ENCODE measurements at regions not wholly inside any gene's neighbourhood (a gene's known extent, or its start where the extent isn't known, plus 50 kb on each side); places are given as distances from the start of the nearest gene placed in this dataset.

DNA sequence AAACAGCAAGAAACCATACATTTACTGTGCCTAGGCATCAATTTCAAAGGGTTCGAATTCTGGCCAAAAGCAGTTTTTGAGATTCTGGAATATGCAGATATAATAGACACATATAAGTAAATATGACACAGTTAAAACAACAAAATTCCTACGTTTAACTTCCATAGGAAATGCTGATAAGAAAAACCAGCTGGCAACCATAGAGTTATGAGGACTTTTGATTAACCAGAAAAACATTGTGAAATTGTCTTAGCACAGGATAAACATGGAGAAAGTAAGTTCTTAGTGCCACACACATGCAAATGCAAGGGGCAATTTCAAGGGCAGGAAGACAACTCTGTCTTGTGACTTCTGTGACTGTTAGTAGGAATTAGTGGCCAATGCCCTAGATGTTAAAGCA, 702.1 kb downstream of the TNS3 start:
- no peak for DNase-seq (ENCODE audit: low spot score)

DNA sequence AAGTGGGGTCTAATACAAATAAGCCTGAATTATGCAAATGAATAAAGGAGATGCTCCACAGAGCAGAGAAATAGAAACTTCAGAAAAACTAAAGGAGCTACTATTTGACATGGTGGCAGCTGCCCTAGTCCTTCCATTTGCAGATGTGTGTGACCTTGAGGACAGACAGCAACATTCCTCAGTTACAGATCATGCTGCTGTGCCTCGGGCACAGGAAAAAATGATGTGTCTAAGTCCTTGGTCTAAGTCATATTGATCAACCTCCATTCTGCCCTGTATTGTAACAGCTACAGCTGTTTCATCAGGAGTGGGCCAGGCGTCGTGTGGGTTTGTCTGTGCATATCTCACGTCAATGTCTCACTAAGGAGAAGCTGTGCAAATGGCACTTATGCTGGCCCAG, 710.4 kb downstream of the TNS3 start:
- DNase-seq (ENCODE audit: low spot score), result no peak

DNA sequence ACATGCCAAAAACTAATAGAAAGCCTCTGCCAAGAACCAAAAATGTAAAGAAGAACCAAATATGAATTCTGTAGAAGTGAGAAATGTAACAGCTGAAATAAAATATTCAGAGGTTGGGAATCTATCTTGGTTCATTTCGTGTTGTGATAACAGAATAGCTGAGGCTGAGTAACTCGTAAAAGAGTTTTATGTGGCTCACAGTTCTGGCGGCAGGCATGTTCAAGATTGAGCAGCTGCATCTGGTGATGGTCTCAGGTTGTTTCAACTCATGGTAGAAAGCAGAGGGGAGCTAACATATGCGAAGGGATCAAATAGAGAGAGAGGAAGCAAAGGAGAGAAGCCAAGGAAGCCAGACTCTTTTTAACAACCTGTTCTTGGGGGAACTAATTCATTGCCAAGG, 717.2 kb downstream of the TNS3 start:
- no peak for DNase-seq (ENCODE audit: low spot score)

DNA sequence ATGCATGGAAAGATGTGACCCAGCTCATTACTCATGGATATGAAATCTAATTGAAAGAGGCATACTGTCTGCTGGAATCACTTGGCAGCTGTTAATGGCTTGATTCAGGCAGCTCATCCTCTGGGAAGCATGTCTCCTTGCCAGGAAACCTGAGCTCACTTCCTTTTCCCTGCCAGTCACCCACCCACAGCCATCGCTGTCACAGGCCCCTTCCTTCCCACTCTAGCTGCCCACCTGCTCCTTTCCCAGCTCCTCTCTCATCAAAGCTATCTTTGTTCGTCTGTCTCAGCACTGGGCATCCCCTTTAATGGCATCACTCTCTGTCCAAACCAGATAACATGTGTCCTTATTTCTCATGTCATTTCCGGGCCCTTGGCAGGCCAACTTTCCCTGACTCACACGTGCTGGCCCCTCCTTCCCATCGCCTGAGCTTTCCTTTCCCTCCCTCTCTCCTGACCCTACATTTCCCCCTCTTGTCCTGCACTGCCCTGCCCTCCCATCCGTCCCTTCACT, 721.9 kb downstream of the TNS3 start:
- DNase-seq (ENCODE audit: low spot score), result no peak

DNA sequence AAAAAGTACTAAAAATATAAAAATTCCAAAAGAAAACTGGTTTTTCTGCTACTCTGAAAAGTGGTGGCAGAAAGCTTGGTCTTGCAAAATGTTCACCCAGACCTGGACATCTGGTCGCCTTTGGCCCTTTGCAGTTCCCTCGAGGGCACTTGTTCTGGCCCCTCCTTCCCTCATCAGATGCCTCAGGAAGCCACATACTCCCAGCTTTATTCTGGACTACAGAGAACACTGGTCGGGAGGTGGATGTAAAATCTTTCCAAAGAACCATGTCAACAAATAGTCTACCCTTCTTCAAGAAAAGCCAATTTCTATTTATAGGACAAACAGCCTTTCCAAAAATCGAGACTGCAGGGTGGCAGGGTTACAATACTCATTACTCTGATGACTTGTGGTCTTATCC, 726.1 kb downstream of the TNS3 start:
- DNase-seq (ENCODE audit: low spot score), result no peak

DNA sequence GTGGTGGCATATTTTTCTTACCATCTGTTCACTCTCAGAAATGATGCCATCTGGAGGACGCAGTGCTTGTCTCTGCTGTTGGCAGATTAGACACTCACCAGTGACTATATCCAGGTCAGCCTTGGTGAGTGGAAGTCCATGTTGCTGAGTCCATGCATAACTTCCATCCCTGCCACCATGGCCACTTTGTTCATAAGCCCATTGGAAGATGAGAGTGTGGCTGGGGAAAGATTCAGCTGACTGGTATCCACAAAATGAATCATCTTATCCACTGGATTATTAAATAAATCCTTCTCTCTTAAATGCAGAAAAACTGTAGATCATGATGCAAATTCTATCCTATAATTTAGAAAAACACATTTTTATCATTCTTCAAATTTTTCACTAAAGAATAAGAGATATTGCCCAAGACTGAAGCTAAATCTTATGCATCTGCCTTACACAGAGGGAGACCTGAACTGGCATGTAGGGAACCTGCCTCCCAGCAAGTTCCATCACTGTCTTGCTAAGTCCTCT, 726.9 kb downstream of the TNS3 start:
- DNase-seq (ENCODE audit: low spot score), result no peak

DNA sequence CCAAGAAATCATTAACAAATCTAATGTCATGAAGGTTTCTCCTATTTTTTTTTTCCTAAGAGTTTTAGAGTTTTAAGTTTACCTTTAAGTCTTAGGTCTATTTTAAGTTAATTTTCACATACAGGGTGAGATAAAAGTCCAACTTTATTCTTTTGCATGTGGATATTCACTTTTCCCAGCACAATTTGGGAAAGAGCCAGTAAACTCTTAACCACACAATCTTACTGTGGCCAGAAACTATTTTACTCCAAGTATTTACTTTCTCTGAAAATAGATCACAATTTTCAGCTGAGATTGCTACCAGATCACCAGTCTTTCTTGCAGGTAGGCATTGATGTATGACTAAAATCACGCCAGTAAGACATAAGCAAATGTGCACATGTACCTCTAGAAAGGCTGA, 728.5 kb downstream of the TNS3 start:
- no peak for DNase-seq (ENCODE audit: low spot score)

DNA sequence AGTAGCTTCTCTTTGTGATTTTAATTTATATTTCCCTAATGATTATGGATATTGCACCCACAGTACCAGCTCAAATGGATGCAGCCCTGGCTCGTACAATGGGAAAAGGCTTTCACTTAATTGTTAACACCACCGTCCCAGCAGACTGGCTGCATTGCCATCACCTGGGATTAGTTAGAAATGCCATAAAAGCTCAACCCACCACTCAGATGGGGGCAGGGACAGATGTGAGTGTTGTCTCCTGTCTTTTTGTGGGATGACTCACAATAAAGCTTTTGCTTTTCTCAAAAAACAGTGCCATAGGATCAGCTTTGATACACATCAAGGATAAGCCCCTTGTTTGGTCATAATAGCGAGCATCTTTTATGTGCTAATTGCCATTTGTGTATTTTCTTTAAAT, 729.1 kb downstream of the TNS3 start:
- no peak for DNase-seq (ENCODE audit: low spot score)

DNA sequence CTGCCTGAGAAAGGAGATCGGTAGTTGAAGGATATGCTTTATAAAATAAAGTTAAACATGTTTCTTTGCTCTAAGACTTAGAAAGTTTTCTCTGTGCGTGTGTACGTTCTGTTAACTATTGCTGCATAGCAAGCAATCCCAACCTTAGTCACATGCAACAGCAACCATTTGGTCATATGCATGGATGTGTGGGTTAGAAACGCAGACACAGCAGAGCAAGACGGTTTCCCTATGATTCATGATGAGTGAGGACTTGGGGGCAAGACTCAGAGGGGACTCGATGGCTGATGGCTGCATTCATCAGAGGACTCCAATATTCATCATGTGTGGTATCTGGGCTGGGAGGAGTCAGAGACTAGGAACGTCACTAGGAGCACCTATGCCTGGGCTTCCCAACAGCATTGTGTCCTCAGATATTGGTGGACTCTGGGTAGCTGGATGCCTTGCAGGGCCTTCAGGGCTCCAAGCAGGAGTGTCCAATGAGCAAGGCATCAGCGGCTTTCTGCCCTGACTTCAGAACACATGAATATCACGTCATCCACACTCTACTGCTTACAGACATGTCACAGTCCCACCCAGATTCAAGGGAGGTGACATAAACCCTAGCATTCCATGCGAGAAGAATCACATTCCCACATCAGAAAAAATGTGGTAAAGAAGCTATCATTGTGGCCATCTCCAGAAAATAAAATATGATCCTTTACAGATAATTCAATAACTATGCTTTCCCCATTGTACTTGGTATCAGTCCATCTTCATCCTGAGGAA, 731.2 kb downstream of the TNS3 start:
- DNase-seq (ENCODE audit: low spot score), result no peak

DNA sequence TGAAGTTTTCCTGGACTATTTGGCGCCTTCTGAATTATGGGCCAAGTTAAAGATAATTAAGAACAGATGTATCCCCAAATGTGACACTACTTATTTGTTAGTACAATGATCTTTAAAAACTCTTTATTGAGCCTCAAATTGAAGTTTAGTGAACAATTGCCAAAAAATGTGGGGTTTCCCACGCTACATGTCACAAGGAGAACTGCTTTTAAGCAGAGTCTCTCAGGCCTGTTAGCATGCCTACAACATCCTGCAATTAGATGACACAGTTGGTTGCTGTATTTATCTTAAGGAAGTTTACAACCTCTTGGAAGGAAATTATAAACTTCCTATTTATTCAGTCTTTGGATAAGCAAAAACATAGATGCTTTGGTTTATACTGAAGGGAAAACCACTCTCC, 733.0 kb downstream of the TNS3 start:
- DNase-seq (ENCODE audit: low spot score), result no peak

DNA sequence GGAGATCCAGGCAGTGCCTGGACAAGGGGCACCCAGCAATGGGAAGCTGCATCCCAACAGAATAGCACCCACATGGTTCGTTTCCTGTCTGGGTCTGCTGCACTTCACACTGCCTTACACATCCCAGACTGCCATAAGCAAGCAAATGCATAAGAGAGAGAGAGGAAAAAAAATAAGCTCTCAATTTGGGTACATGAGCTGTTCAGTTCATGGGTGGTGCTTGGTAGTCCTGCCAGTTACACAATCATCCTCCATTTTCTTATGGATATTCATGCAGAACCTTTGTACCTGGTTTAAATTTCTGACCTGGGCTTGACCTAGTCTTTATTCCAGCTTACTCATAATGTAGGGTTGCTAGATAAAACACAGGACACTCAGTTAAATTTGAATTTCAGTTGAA, 733.6 kb downstream of the TNS3 start:
- no peak for DNase-seq (ENCODE audit: low spot score)

DNA sequence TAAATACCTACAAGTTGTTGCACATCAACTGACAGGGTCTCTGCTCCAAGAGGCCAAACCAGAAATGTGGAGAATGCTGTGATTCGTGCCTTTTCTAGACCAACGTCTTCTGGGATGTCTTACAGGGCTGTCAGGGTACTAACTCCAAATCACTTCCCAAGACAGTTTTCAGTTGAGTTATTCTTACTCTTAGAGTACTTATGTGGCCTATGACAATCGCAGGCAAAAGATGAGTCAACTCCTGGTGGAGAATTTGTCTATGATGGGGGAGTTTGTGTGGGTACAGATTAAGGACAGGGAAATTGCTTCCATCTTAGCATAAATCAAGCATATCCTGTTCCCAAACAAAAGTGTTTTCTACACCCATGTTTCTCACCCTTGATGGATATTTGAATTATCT, 734.8 kb downstream of the TNS3 start:
- no peak for DNase-seq (ENCODE audit: low spot score)

DNA sequence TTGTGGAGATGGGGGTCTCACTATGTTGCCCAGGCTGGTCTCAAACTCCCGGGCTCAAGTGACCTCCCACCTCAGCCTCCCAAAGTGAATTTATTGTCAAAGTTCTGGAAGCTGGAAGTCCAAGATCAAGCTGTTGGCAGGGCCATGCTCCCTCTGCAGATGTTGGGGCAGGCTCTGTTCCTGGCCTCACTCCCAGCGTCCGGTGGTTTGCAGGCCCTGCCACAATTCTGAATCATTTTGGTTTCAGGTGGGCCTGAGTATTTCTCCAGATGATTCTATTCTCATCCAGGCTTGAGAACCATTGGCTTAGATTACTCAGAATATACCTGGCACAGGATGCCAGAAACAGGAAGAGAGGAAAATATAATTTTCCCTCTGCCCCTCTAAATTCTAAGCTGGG, 737.4 kb downstream of the TNS3 start:
- no peak for DNase-seq (ENCODE audit: low spot score)

DNA sequence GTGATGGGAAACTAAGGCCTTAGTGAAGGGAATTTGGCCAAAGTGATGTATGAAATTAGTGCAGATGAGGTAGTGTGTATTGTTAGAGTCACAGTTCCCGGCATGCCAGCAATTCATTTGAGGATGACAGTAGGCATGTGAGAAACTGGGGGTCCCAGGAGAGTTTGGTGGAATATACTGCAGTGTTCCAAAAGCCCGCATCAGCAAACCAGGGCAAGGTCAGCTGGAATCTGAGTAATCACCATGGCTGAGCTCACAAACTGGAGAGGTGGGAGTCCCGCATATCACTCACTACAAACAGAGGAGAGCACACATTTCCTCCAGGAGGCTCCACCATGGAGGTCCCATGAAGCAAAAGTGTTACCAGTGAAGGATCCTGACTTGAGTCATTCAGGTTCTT, 740.7 kb downstream of the TNS3 start:
- no peak for DNase-seq (ENCODE audit: low spot score)

DNA sequence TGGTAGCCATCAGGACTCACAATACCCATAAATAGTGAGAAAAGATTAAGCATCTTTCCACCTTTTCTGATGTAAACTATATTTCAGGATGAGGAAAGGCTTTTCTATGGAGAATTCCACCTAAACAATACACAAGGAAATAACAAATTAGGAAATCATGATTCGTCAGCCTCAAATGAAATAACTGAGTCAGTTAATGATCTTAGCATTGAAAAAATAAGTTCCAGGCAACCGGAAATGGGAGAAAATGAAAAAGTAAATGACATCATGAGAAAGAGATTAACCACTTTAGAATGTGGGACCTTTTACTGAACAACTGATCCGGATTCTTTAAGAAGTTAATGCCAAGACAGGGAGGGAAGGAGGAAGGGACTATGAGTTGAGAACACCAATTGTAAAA, 742.3 kb downstream of the TNS3 start:
- no peak for DNase-seq (ENCODE audit: low spot score)

DNA sequence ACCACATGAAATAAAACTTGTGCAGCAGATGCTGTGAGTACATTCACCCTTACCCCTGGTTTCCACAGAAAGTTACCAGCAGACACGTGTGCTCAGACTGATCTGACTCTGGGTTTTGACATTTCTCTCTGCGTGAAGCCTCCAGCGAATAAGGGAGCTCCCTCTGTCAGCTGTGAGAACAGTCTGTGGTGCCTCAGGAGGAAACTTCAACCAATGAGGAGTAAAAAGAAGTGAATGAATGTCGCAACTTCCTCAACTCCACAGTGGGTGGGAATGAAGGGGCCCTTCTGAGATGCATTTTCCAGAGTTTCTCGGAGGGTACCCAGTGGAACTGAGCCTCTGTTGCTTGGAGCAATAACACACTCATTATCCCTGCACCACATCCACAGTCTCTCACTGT, 743.4 kb downstream of the TNS3 start:
- DNase-seq (ENCODE audit: low spot score), result no peak

DNA sequence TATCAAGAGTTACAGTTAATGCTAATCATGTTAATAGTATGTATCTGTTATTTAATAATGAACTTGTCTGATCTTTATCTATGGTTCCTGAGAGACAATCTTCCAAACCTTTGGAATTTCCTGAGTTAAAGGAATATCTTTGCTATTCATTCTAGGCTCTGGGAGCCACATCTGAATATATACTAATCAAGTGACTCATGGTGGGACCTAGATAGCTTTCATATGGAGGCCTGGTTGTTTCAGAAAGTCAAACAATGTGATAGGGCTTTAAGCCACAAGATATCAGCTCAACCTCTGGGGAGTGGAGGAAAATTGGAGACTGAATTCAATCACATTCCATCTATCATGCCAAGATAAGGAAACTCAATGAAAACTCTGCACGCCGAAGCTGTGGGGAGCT, 746.4 kb downstream of the TNS3 start:
- DNase-seq (ENCODE audit: low spot score), result no peak

DNA sequence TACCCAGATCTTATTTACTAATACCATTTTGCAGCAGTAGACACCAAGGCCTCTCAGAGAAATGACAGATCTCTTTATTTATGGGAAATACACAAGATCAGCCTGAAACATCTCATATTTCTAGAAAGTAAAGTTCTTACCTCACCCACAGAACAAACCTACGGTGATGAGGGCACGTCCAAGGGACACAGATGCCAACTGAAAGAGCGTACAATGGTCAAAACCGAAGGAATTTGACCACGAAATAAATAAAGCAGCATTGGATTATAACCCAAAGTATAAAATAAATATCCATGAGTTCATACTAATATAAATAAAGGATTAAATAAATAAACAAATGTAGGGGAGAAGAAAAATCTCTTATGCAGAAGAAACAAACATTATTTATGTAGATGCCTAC, 747.0 kb downstream of the TNS3 start:
- DNase-seq (ENCODE audit: low spot score), result no peak

DNA sequence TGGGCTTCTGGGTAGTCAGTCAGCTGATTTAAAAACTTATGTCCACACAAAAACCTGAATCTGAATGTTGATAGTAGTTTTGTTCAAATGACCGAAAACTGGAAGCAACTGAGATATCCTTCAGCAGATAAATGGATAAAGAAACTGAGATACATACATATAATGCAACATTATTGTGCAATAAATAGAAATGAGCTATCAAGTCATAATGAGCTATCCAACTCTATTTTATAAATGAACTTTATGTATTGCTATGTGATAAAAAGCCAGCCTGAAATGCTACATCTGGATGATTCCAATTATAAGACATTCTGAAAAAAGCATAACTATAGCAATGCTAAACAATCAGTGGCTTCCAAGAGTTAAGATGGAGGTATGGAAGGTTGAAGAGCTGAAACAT, 748.7 kb downstream of the TNS3 start:
- DNase-seq (ENCODE audit: low spot score), result no peak

DNA sequence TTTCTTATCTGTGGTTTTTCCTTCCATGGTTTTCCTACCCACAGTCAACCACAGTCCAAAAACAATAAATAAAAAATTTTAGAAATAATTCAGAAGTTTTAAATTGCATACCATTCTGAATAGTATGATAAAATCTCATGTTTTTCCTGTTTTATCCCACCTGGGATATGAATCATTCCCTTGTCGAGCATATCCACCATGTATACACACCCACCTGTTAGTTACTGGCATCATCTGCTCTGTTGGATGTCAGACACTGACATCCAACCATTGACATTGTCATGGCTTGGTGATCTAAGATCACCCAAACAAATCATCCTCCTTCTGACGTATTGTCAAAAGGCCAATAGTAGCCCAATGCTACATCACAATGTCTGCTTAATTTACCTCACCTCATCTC, 749.8 kb downstream of the TNS3 start:
- no peak for DNase-seq (ENCODE audit: low spot score)

DNA sequence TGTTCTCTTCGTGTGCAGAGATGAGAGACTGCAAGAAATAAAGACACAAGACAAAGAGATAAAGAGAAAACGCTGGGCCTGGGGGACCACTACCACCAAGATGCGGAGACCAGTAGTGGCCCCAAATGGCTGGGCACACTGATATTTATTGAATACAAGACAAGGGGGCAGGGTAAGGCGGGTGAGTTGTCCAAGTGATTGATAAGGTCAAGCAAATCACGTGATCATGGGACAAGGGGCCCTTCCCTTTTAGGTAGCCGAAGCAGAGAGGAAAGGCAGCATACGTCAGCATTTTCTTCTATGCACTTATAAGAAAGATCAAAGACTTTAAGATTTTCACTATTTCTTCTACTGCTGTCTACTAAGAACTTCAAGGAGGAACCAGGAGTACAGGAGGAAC, 762.1 kb downstream of the TNS3 start:
- DNase-seq (ENCODE audit: low spot score), result no peak

DNA sequence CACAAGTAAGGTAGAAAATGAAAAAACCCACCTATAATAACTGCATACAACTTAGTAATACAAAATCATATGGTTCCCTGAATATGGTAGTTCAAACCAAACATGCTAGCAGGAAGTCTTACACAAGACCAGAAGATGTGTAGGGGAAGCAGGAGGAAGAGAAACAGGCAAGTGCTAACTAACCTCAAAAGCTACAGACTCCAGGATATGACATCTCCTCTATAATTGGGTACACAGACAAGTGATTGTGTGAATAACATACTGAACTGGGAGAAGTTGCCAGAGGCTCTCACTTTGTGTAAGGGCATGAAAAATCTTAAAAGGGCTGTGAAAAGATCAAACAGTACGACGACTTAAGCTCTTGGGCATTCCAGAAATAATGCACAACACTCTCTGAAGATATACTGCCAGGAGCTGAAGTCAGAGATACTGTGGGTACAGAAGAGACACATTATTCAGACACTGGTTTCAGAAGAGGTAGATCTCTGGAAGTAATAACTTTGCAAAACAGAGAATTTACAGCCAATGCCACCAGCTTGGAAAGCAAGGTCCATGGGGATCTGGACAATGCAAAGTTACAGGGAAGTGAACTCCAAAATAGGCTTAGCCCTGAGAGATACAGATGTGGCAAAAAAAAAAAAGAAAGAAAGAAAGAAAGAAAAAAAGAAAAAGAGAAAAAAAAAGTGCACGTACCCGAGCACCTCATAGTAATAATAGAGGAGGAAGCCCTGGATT, 767.2 kb downstream of the TNS3 start:
- DNase-seq (ENCODE audit: low spot score), result no peak

DNA sequence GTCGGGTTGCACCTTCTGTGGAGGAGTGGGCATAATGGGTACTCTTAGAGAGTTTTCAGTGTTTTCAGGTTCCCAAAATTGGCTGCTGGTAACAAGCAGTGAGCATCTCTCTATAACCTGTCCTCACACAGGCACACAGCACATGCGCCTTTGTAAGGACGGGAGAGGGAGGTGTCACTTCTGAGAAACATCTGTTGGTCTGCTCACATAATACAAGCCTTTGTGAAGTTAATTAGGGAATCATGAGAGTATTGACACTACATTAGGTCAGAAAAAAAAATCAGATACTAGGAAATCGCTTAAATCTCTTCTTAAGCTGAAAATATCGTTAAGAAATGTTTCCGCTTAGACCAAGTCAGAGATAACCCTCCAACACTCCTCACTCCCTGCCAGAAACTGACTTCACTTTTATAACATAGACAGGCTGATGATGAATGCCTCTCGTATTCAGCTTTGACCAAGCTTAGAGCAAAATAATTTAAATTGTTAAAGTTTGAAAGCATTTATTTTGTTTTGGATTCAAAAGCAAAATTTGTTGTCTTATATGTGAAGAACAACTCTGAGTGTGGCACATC, 769.7 kb downstream of the TNS3 start:
- no peak for DNase-seq (ENCODE audit: low spot score)
